Right lobe of liver (tissue), 4 donors: ENCODE measurements at regions not wholly inside any gene's neighbourhood (a gene's known extent, or its start where the extent isn't known, plus 50 kb on each side); places are given as distances from the start of the nearest gene placed in this dataset.

Source experiments
- CTCF ChIP-seq, 4 donors: fragments of 200-600 bp in 3 of 4; fragments of 450-650 bp in 1 of 4; IDR thresholded peaks; one replicate each; pipeline versions ENCODE4 v1.5.1 to v1.8.0; 2016 to 2022; ENCODE audit warnings: antibody characterized with exemption in 4 of 4, mild to moderate bottlenecking in 2 of 4
- POLR2A ChIP-seq: fragments of 450-650 bp; IDR thresholded peaks from one replicate; pipeline ENCODE4 v1.6.1; 2017; ENCODE audit warnings: antibody characterized with exemption, mild to moderate bottlenecking
- donor health status: DM: no; HTN: no; CAD: no.
- donor health status: DM: no; HTN: no; CAD: no.
- donor health status: DM: no; HTN: yes; CAD: no.

DNA sequence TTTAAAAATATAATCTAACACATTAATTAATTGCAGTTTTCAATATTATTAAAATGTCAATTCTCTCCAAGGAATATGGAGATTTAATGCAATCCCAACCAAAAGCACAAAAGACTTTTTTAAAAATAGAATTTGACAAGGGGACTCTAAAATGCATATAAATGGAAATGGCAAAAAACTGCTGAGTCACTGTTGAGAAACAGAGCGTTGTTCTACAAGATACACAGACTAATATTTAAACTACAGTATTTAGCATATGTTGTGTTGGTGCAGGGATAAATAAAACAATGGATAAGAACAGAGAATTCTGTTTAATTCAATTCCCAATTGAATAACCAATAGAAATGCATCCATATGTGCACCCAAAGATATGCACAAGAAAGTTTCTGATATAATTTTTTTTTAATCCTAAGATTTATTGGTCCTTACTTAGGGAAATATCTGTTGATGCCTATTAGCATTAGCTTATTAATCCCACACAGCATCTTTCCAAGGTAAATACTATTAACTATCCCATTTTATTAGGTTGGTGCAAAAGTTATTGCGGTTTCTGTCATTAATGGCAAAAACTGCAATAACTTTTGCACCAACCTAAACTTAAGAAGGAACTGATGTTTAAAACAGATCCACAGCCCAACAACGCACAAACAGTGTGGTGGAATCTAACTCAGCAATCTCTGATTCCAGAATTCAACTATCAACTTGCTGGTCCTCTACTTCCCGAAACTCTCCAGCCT, 86.8 kb upstream of the VEGFC start:
- TF ChIP-seq POLR2A (no peak), CTCF (IDR thresholded peaks at IDR 0.05) (no peak)
